Endothelial cell of umbilical vein (primary cell): ENCODE measurements at regions not wholly inside any gene's neighbourhood (a gene's known extent, or its start where the extent isn't known, plus 50 kb on each side); places are given as distances from the start of the nearest gene placed in this dataset.

Experiments
- CTCF ChIP-seq, 2 donors: IDR thresholded peaks; 1 replicate in 1 of 2; 2 replicates in 1 of 2; pipeline ENCODE4 v1.5.1; 2011; ENCODE audit warnings: low read length in 2 of 2, mild to moderate bottlenecking in 2 of 2, moderate library complexity in 2 of 2, control low read depth in 1 of 2, inconsistent platforms in 1 of 2, low read depth in 1 of 2; ENCODE audit not compliant: insufficient read depth in 1 of 2; ENCODE audit errors: extremely low read depth in 1 of 2
- EZH2 ChIP-seq: IDR thresholded peaks from 2 replicates; pipeline ENCODE4 v1.6.1; 2012; ENCODE audit warnings: borderline replicate concordance, low read depth, mild to moderate bottlenecking, moderate library complexity, low read length, inconsistent platforms; ENCODE audit not compliant: severe bottlenecking
- GATA2 ChIP-seq: IDR thresholded peaks from 2 replicates; pipeline ENCODE4 v1.7.0; 2011; ENCODE audit warnings: low read depth, mild to moderate bottlenecking, moderate library complexity, mixed read lengths, low read length; ENCODE audit not compliant: insufficient read length, insufficient read depth
- JUN ChIP-seq: IDR thresholded peaks from 2 replicates; pipeline ENCODE4 v1.6.1; 2011; ENCODE audit warnings: borderline replicate concordance, low read depth; ENCODE audit not compliant: insufficient read length, insufficient read depth
- MYC ChIP-seq: IDR thresholded peaks from one replicate; pipeline ENCODE4 v1.6.1; 2011; ENCODE audit warnings: mild to moderate bottlenecking, low read depth, low read length
- POLR2A ChIP-seq: IDR thresholded peaks from 2 replicates; pipeline ENCODE4 v1.6.1; 2012; ENCODE audit warnings: low read depth, mild to moderate bottlenecking, control low read depth, low read length
- POLR2AphosphoS5 ChIP-seq: IDR thresholded peaks from 2 replicates; pipeline ENCODE4 v1.6.1; 2012; ENCODE audit warnings: low read depth, mild to moderate bottlenecking, control low read depth, low read length, moderate library complexity; ENCODE audit not compliant: insufficient read depth

DNA sequence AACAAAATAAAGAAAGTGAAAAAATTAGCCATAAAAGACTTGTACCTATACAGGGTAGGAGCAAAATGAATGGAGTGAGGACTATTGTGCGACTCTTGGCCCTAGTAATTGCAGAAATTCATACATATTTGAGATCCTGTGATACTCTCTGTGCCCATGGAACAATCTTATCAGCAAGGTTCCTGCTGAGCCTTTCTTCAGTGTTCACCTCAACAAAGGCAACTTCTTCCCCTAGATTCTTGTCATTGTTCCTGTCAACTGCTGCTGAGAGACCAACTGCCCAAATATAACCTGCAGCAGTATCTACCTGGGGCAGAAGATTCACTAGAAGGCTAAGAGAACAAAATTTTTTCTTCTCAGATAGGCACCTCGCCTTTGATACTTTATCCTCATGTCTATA is 187.4 kb downstream of the NEBL start:
- TF ChIP-seq CTCF (IDR thresholded peaks at IDR 0.05; ENCODE audit: extremely low read depth in 1 of 2, insufficient read depth in 1 of 2, low read depth in 1 of 2, low read length in 2 of 2) (no peak), POLR2AphosphoS5 (no peak), EZH2 (no peak), POLR2A (no peak), GATA2 (no peak), JUN (no peak), MYC (no peak)
